Thoracic aorta (tissue), 2 donors: ENCODE measurements at regions not wholly inside any gene's neighbourhood (a gene's known extent, or its start where the extent isn't known, plus 50 kb on each side); places are given as distances from the start of the nearest gene placed in this dataset.
"Not testable (repeated sequence)": the region's sequence is repeated elsewhere in the genome, so short reads cannot be mapped to it uniquely, and the experiment has no call there.

Experiments used
- ATAC-seq: fragments of 150-250 bp; one replicate; pipeline ENCODE4 v1.8.0; 2017; ENCODE audit warnings: low read depth; ENCODE audit not compliant: insufficient number of reproducible peaks, low FRiP score
- DNase-seq: peaks from one replicate; pipeline ENCODE4 v3.0.0-alpha.2; 2020; ENCODE audit warnings: low spot score
- H3K27ac ChIP-seq, 2 donors: fragments of 200-600 bp; sonication (generic); 1 replicate in 1 of 2; 2 replicates in 1 of 2; pipeline ENCODE4 v1.5.1; 2016; ENCODE audit warnings: mild to moderate bottlenecking in 2 of 2, moderate library complexity in 2 of 2
- H3K27me3 ChIP-seq: fragments of 200-600 bp; sonication (generic); replicated peaks from 2 replicates; pipeline ENCODE4 v1.6.0; 2016; ENCODE audit warnings: mild to moderate bottlenecking; ENCODE audit not compliant: insufficient read depth
- H3K36me3 ChIP-seq: fragments of 200-600 bp; sonication (generic); one replicate; pipeline ENCODE4 v1.5.1; 2016
- H3K4me1 ChIP-seq, 2 donors: fragments of 200-600 bp; sonication (generic); 1 replicate in 1 of 2; 2 replicates in 1 of 2; pipeline versions ENCODE4 v1.5.1 to v1.6.0; 2016; ENCODE audit warnings: low read depth in 2 of 2, mild to moderate bottlenecking in 1 of 2; ENCODE audit not compliant: control insufficient read depth in 1 of 2
- H3K4me3 ChIP-seq: fragments of 200-600 bp; sonication (generic); 2 replicates; pipeline ENCODE4 v1.5.1; 2016; ENCODE audit warnings: mild to moderate bottlenecking
- H3K9me3 ChIP-seq: fragments of 200-600 bp; sonication (generic); 2 replicates; pipeline ENCODE4 v1.5.1; 2016
- CTCF ChIP-seq: fragments of 200-600 bp; sonication (generic); IDR thresholded peaks from one replicate; pipeline ENCODE4 v1.5.1; 2019; ENCODE audit warnings: antibody characterized with exemption

GRCh38 chr1:9442278-9442846 lies 96.9 kb upstream of the SLC25A33 start:
- no peak for DNase-seq
- H3K36me3 ChIP-seq, result no peaks in the 10 kb centered on the region
- no peaks in the 10 kb centered on the region for H3K9me3 ChIP-seq
- peak overlapping the region; percentile 74 to 75 for H3K27ac ChIP-seq
- H3K27me3 ChIP-seq, result no peaks in the 10 kb centered on the region
- H3K4me3 ChIP-seq, result no peak overlapping the region
- no peak for ATAC-seq
- TF ChIP-seq CTCF, result no peak
- peaks cover 18 to 83% of the 10 kb centered on the region in 2 donors for H3K4me1 ChIP-seq

GRCh38 chr1:9442986-9443385 lies 96.3 kb upstream of the SLC25A33 start:
- Histone ChIP-seq H3K4me1 (peaks cover 19 to 83% of the 10 kb centered on the region in 2 donors), H3K27me3 (no peaks in the 10 kb centered on the region), H3K9me3 (no peaks in the 10 kb centered on the region), H3K36me3 (no peaks in the 10 kb centered on the region), H3K27ac (peak overlapping the region; percentile 74 to 75), H3K4me3 (no peak overlapping the region)
- ATAC-seq, result no peak
- no peak for TF ChIP-seq CTCF
- no peak for DNase-seq

GRCh38 chr1:9443913-9444445 lies 95.3 kb upstream of the SLC25A33 start:
- Histone ChIP-seq H3K36me3 (no peaks in the 10 kb centered on the region), H3K9me3 (no peaks in the 10 kb centered on the region), H3K4me1 (peaks cover 23 to 83% of the 10 kb centered on the region in 2 donors), H3K27me3 (no peaks in the 10 kb centered on the region), H3K4me3 (no peak overlapping the region), H3K27ac (peak overlapping the region; percentile 55 to 58)
- no peak for ATAC-seq
- no peak for TF ChIP-seq CTCF
- DNase-seq, result no peak

GRCh38 chr1:9444532-9444931 lies 94.7 kb upstream of the SLC25A33 start:
- ATAC-seq (no peak), DNase-seq (no peak)
- Histone ChIP-seq H3K27ac (peak overlapping the region in 1 of 2 donors; percentile 58), H3K4me3 (no peak overlapping the region), H3K36me3 (no peaks in the 10 kb centered on the region), H3K9me3 (no peaks in the 10 kb centered on the region), H3K27me3 (no peaks in the 10 kb centered on the region), H3K4me1 (peaks cover 19 to 79% of the 10 kb centered on the region in 2 donors)
- no peak for TF ChIP-seq CTCF

- peaks cover 23 to 79% of the 10 kb centered on the region in 2 donors for H3K4me1 ChIP-seq
- not testable (repeated sequence) for H3K9me3 ChIP-seq, DNase-seq, H3K36me3 ChIP-seq, H3K27me3 ChIP-seq, ATAC-seq, H3K4me3 ChIP-seq
- peak overlapping the region; percentile 25 to 52 for H3K27ac ChIP-seq
These were observed 94.2 kb upstream of the SLC25A33 start for GRCh38 chr1:9445081-9445480.
